RKO (cell line): ENCODE measurements at regions not wholly inside any gene's neighbourhood (a gene's known extent, or its start where the extent isn't known, plus 50 kb on each side); places are given as distances from the start of the nearest gene placed in this dataset.
A peak's percentile ranks its signal among the peaks of the same experiment; 100 is the strongest.

Experiments
- DNase-seq: peaks from one replicate; pipeline ENCODE4 v3.0.0-alpha.2; 2016; ENCODE audit warnings: low spot score

GRCh38 chr5:40043916-40044315 is 619.1 kb upstream of the DAB2 start:
- no peak for DNase-seq

- DNase-seq: no peak
Measured at GRCh38 chr5:40041452-40041851, 616.7 kb upstream of the DAB2 start.

GRCh38 chr5:40037713-40038112 is 612.9 kb upstream of the DAB2 start:
- no peak for DNase-seq

- no peak for DNase-seq
Measured at GRCh38 chr5:40034441-40034840, 609.7 kb upstream of the DAB2 start.

- DNase-seq: no peak
Measured at GRCh38 chr5:40033411-40033810, 608.6 kb upstream of the DAB2 start.

GRCh38 chr5:40033009-40033408 is 608.2 kb upstream of the DAB2 start:
- DNase-seq: no peak

GRCh38 chr5:40030661-40031060 is 605.9 kb upstream of the DAB2 start:
- DNase-seq: no peak

GRCh38 chr5:40029711-40030495 is 605.1 kb upstream of the DAB2 start:
- DNase-seq: no peak

GRCh38 chr5:40027400-40027799 is 602.6 kb upstream of the DAB2 start:
- no peak for DNase-seq

- no peak for DNase-seq
Measured at GRCh38 chr5:40025586-40025985, 600.8 kb upstream of the DAB2 start.

- no peak for DNase-seq
Measured at GRCh38 chr5:40022057-40022456, 597.3 kb upstream of the DAB2 start.

GRCh38 chr5:40021007-40021406 is 596.2 kb upstream of the DAB2 start:
- no peak for DNase-seq

GRCh38 chr5:40017918-40018317 is 593.1 kb upstream of the DAB2 start:
- no peak for DNase-seq

- no peak for DNase-seq
Measured at GRCh38 chr5:40017135-40017534, 592.4 kb upstream of the DAB2 start.

- no peak for DNase-seq
Measured at GRCh38 chr5:40010436-40010835, 585.7 kb upstream of the DAB2 start.

GRCh38 chr5:40006260-40006659 is 581.5 kb upstream of the DAB2 start:
- DNase-seq: no peak

- no peak for DNase-seq
Measured at GRCh38 chr5:40001796-40002195, 577.0 kb upstream of the DAB2 start.

- no peak for DNase-seq
Measured at GRCh38 chr5:39998518-39998917, 573.7 kb upstream of the DAB2 start.

- no peak for DNase-seq
Measured at GRCh38 chr5:39995990-39996389, 571.2 kb upstream of the DAB2 start.

GRCh38 chr5:39992617-39993202 is 567.9 kb upstream of the DAB2 start:
- peak; percentile 9 for DNase-seq

GRCh38 chr5:39986614-39987013 is 561.8 kb upstream of the DAB2 start:
- no peak for DNase-seq

- no peak for DNase-seq
Measured at GRCh38 chr5:39980056-39980455, 555.3 kb upstream of the DAB2 start.

- DNase-seq: no peak
Measured at GRCh38 chr5:39977066-39977655, 552.4 kb upstream of the DAB2 start.
